ENCODE measurements at regions not wholly inside any gene's neighbourhood (a gene's known extent, or its start where the extent isn't known, plus 50 kb on each side); places are given as distances from the start of the nearest gene placed in this dataset.

- no peak for TF ChIP-seq EZH2 (IDR thresholded peaks at IDR 0.05; ENCODE audit: borderline replicate concordance, low read depth, low read length, severe bottlenecking)
- TF ChIP-seq CTCF (IDR thresholded peaks at IDR 0.05; ENCODE audit: borderline replicate concordance, extremely low read depth, low read length, poor library complexity, severe bottlenecking), result no peak
These were observed 145.0 kb upstream of the PKP2 start for GRCh38 chr12:33041562-33041961.

Data from DND-41 (cell line).